Cardiac fibroblast (primary cell): ENCODE measurements at regions not wholly inside any gene's neighbourhood (a gene's known extent, or its start where the extent isn't known, plus 50 kb on each side); places are given as distances from the start of the nearest gene placed in this dataset.

ENCODE experiments used
- DNase-seq, 2 donors: peaks; one replicate each; pipeline versions ENCODE4 v3.0.0 to v3.0.0-alpha.2; 2010; ENCODE audit warnings: low read depth in 2 of 2
- H3K4me3 ChIP-seq, 2 donors: replicated peaks in 1 of 2; 1 replicate in 1 of 2; 2 replicates in 1 of 2; pipeline ENCODE4 v1.5.1; 2011; ENCODE audit warnings: low read depth in 2 of 2, low read length in 2 of 2, mild to moderate bottlenecking in 2 of 2, moderate library complexity in 1 of 2
- CTCF ChIP-seq: IDR thresholded peaks from one replicate; pipeline ENCODE4 v1.5.1; 2011; ENCODE audit warnings: low read depth, mild to moderate bottlenecking, low read length, inconsistent platforms

GRCh38 chr2:109065391-109065734 lies 63.6 kb upstream of the SH3RF3 start:
- DNase-seq, result peak in 1 of 2 donors; percentile 7

GRCh38 chr2:109064660-109065390 lies 64.2 kb upstream of the SH3RF3 start:
- no peak for DNase-seq
- no peak overlapping the region for H3K4me3 ChIP-seq
- TF ChIP-seq CTCF, result no peak

More at GRCh38 chr2:109065391-109065734, 63.6 kb upstream of the SH3RF3 start:
- TF ChIP-seq CTCF, result no peak
- H3K4me3 ChIP-seq, result no peak overlapping the region

- DNase-seq, result no peak
- TF ChIP-seq CTCF, result no peak
- H3K4me3 ChIP-seq, result no peak overlapping the region
Observed at GRCh38 chr2:109062859-109063700, 65.9 kb upstream of the SH3RF3 start.

GRCh38 chr2:109062145-109062858 lies 66.7 kb upstream of the SH3RF3 start:
- H3K4me3 ChIP-seq, result no peak overlapping the region
- TF ChIP-seq CTCF, result no peak
- DNase-seq, result no peak

GRCh38 chr2:109061736-109062135 lies 67.3 kb upstream of the SH3RF3 start:
- no peak overlapping the region for H3K4me3 ChIP-seq
- no peak for DNase-seq
- TF ChIP-seq CTCF, result no peak

GRCh38 chr2:109060496-109060895 lies 68.5 kb upstream of the SH3RF3 start:
- no peak for TF ChIP-seq CTCF
- no peak for DNase-seq
- no peak overlapping the region for H3K4me3 ChIP-seq
